ENCODE measurements at regions not wholly inside any gene's neighbourhood (a gene's known extent, or its start where the extent isn't known, plus 50 kb on each side); places are given as distances from the start of the nearest gene placed in this dataset.

DNA sequence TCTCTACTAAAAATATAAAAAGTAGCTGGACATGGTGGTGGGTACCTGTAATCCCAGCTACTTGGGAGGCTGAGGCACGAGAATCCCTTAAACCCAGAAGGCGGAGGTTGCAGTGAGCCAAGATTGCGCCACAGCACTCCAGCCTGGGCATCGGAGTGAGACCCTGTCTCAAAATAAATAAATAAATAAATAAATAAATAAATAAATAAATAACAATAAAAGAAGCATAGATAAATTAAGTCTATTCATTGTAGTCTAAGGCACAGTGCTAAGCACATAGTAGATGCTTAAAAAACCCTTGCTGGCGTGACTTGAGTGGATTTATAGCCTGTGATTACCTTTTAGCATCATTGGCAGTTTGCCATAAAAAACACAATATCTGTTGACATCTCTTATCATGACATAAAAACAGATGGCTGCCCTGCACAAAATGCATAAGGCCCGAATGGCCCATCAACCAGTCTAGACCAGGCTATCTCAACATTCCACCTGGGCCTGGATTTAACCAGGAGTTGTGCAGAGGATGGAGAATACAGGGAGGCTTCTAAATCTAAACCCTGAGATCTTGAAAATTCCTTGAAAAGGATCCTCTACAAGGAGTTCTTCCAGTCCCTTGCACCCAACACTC is 94.9 kb downstream of the PRLHR start:
- Histone ChIP-seq H3K9me3 (no peaks in the 10 kb centered on the region), H3K36me3 (no peaks in the 10 kb centered on the region), H3K4me3 (no peak overlapping the region), H3K27ac (peak overlapping the region; percentile 71), H3K27me3 (no peaks in the 10 kb centered on the region), H3K4me1 (peaks cover 32% of the 10 kb centered on the region)
- no peak for DNase-seq (ENCODE audit: low spot score in 2 of 2)
- 80% methylated on average over 6 of the region's 6 CpGs for WGBS
- TF ChIP-seq EP300 (IDR thresholded peaks at IDR 0.05) (no peak), POLR2AphosphoS5 (IDR thresholded peaks at IDR 0.05) (no peak), CTCF (IDR thresholded peaks at IDR 0.05) (no peak), POLR2A (IDR thresholded peaks at IDR 0.05) (no peak)

DNA sequence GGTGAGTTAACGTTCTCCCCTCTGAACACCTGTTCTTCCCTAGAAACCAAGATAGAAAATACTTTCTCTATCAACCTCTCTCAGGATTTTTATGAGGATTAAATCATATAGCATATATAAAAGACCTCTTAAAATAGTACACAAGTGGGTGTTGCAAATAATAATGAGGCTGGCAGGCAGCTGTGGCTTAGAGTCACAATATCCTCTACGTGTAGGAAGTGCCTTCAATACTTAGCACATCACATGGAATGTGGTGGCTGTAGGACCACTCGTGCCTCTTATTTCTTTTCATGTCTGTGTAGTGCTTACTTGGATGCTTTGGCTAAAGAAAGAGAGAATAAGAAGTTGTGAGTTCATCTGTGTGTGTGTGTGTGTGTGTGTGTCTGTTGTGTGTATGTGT is 96.3 kb downstream of the PRLHR start:
- peaks cover 24% of the 10 kb centered on the region for H3K4me1 ChIP-seq
- H3K9me3 ChIP-seq = no peaks in the 10 kb centered on the region
- no peaks in the 10 kb centered on the region for H3K36me3 ChIP-seq
- H3K27me3 ChIP-seq = no peaks in the 10 kb centered on the region
- no peak overlapping the region for H3K27ac ChIP-seq
- 62% methylated on average over 3 of the region's 3 CpGs for WGBS
- TF ChIP-seq POLR2AphosphoS5 (IDR thresholded peaks at IDR 0.05) (no peak), POLR2A (IDR thresholded peaks at IDR 0.05) (no peak), EP300 (IDR thresholded peaks at IDR 0.05) (no peak), CTCF (IDR thresholded peaks at IDR 0.05) (no peak)
- DNase-seq (ENCODE audit: low spot score in 2 of 2) = no peak
- H3K4me3 ChIP-seq = no peak overlapping the region

- Histone ChIP-seq H3K9me3 (no peaks in the 10 kb centered on the region), H3K4me3 (no peak overlapping the region), H3K4me1 (peaks cover 19% of the 10 kb centered on the region), H3K27me3 (no peaks in the 10 kb centered on the region), H3K27ac (no peak overlapping the region), H3K36me3 (no peaks in the 10 kb centered on the region)
- TF ChIP-seq POLR2AphosphoS5 (IDR thresholded peaks at IDR 0.05) (no peak), POLR2A (IDR thresholded peaks at IDR 0.05) (no peak), CTCF (IDR thresholded peaks at IDR 0.05) (no peak), EP300 (IDR thresholded peaks at IDR 0.05) (no peak)
- no peak for DNase-seq (ENCODE audit: low spot score in 2 of 2)
- 85% methylated on average over 4 of the region's 4 CpGs for WGBS
These were observed 96.8 kb downstream of the PRLHR start for GRCh38 chr10:118498623-118499022.

- no peaks in the 10 kb centered on the region for H3K27me3 ChIP-seq
- TF ChIP-seq EP300 (IDR thresholded peaks at IDR 0.05) (no peak), CTCF (IDR thresholded peaks at IDR 0.05) (no peak), POLR2A (IDR thresholded peaks at IDR 0.05) (no peak), POLR2AphosphoS5 (IDR thresholded peaks at IDR 0.05) (no peak)
- H3K36me3 ChIP-seq = no peaks in the 10 kb centered on the region
- no peak for DNase-seq (ENCODE audit: low spot score in 2 of 2)
- H3K4me3 ChIP-seq = no peak overlapping the region
- no peak overlapping the region for H3K27ac ChIP-seq
- WGBS = 62% methylated on average over 8 of the region's 8 CpGs
- H3K4me1 ChIP-seq = peaks cover 10% of the 10 kb centered on the region
- H3K9me3 ChIP-seq = no peaks in the 10 kb centered on the region
These were observed 98.2 kb downstream of the PRLHR start for GRCh38 chr10:118497227-118497626.

DNA sequence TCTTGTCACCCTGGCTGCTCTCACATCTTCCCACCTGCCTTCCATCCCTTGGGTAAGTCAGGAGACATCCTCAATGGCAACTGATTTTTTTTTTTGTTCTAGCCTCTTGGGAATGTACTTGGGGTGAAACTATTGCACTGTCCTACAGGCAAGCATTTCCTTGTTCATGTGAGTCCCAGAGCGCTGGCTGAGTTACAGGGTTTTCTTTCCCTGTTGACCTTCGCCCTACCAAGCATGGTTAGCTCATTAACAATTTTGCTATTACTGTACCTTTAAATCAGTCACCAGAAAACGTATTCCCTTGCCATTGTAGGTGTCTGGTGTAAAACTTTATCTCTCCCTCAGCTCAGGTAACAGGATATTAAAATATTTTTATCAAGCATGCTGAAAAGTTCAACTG is 98.9 kb downstream of the PRLHR start:
- no peaks in the 10 kb centered on the region for H3K27me3 ChIP-seq
- no peak for DNase-seq (ENCODE audit: low spot score in 2 of 2)
- H3K36me3 ChIP-seq = no peaks in the 10 kb centered on the region
- no peak overlapping the region for H3K27ac ChIP-seq
- 71% methylated on average over 3 of the region's 3 CpGs for WGBS
- no peak overlapping the region for H3K4me3 ChIP-seq
- TF ChIP-seq POLR2AphosphoS5 (IDR thresholded peaks at IDR 0.05) (no peak), CTCF (IDR thresholded peaks at IDR 0.05) (no peak), EP300 (IDR thresholded peaks at IDR 0.05) (no peak), POLR2A (IDR thresholded peaks at IDR 0.05) (no peak)
- peaks cover 3% of the 10 kb centered on the region for H3K4me1 ChIP-seq
- no peaks in the 10 kb centered on the region for H3K9me3 ChIP-seq

All from suprapubic skin (tissue), 4 donors.